GM12874 (cell line): ENCODE measurements at regions not wholly inside any gene's neighbourhood (a gene's known extent, or its start where the extent isn't known, plus 50 kb on each side); places are given as distances from the start of the nearest gene placed in this dataset.

Source experiments
- CTCF ChIP-seq: IDR thresholded peaks from 2 replicates; pipeline ENCODE4 v1.5.1; 2011; ENCODE audit warnings: low read depth, mild to moderate bottlenecking, control low read depth, low read length, moderate library complexity; ENCODE audit not compliant: insufficient read depth

DNA sequence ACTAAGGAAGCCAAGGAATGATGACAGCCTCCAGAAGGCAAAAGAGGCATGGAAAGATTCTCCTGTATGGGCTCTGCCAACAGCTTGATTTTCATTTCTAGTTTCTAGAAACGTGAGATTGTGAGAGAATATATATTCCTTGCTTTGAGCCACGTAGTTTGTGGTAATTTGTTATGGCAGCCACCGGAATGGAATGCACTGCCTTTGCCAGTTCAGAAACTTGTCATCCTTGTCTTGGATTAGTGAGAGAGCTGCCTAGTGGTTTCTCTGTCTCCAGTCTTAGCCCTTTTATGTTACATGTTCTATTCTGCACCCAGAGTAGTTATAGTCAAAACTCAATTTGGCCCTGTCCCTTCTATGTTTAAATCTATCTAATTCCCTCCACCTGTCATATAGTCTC is 216.0 kb upstream of the PTGFR start:
- no peak for TF ChIP-seq CTCF

DNA sequence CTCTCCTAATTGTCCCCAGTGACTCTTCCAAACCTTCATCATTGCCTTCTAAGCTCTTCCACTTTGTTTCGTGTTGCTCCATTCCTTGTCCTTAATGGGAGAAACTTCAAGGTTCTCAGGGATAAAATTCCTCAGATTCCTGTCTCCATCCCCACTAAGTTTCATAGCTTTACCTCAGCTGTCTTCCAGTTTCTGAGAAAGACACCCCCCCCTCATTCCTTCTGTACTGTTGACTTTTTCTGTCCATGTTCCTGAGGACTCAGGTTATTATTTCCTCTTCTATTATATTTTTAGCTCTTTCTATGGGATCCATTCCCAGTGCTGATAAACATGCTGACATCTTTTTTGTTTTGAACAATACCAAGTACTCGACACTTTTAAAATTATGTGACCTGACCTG is 215.3 kb upstream of the PTGFR start:
- no peak for TF ChIP-seq CTCF

DNA sequence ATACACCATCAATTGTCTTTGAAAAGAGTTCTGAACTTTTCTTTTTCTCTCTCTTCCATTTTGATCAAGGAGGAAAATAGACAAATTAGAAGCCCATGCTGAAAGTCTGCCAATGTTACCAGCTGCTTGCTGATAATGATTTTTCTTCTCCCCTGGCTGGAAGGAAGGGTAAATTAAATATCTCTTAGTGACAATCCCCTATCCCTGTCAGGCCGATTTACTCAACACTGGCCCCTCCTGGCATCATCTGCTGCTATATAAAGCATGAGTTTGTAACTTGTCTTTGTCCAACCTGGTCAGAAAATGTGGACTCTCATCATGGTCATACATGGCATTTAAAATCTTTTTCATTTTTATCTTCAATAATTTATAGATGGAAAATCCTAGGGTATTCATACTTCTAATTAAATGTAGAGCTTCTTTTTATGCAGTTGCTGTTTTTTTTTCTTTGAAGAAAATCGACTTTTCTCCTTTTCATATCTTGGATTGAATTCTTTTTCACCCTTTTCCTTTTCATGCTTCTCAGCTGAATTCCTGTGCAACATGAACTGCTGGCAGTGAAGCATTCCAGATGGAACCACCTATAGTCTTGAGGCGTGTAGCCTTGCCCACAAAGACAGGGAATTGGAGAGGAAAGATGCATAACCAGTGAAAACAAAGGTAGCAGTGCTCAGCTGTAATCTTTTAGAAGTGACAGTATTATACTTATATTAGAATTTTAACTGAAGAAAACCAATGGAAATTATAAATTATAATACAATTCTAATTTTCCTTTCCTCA is 214.7 kb upstream of the PTGFR start:
- TF ChIP-seq CTCF: no peak

- TF ChIP-seq CTCF: no peak
Measured at GRCh38 chr1:78277253-78277652, 213.5 kb upstream of the PTGFR start.

DNA sequence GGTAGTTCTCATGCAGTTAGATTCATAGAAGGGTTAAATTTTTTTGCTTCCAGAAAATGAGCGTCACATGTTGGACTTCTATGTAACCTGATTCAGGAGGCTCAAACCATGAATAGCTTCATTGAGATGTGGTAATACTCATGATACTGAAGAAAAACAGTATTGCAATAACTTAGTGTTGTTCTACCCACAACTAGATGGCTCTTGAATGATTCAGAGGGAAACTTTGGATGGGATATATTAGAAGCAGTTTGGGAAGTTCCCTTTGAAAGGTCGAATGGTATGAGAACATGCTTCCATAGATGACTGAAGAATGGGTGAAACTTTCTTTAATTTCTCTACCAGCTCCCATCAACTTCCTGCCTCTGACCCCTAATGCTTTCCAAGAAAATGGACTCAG is 211.7 kb upstream of the PTGFR start:
- no peak for TF ChIP-seq CTCF

GRCh38 chr1:78280626-78281025 is 210.1 kb upstream of the PTGFR start:
- no peak for TF ChIP-seq CTCF

DNA sequence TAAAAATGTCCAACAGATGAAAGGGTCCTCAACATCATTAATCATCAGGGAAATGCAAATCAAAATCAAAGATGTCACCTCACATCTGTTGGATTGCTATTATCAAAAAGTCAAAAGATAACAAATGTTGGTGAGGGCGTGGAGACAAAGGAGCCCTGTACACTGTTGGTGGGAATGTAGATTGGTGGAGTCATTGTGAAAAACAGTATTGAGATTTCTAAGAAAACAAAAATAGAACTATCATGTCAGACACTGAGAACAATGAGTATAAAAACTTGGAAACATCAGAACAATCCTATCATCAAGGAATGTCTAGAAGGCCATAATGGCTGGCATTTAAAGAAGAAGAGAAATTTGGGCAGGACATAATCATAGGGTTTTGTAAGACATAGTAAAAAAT is 209.2 kb upstream of the PTGFR start:
- no peak for TF ChIP-seq CTCF
